ENCODE measurements at regions not wholly inside any gene's neighbourhood (a gene's known extent, or its start where the extent isn't known, plus 50 kb on each side); places are given as distances from the start of the nearest gene placed in this dataset.
A peak's percentile ranks its signal among the peaks of the same experiment; 100 is the strongest.

DNA sequence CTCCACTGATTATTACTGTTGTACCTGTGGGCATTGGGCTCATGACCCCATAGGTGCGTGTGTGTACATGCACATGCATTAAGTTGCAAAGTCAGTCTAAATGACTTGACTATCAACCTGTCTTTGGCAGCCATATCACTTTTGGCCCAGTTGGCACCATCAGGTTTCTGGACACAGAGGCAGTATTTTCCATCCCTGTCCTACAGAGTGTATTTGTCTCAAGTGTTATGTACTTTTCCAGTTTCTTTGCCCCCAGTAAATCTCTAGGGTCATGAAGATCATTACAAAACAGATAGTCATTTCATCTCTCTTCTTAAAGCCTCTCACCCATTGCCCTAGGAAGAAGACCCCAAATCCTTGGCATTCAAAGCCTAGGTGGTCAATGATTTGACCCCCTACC is 121.4 kb downstream of the C9orf152 start:
- no peak for DNase-seq
- TF ChIP-seq, protein P1, sequence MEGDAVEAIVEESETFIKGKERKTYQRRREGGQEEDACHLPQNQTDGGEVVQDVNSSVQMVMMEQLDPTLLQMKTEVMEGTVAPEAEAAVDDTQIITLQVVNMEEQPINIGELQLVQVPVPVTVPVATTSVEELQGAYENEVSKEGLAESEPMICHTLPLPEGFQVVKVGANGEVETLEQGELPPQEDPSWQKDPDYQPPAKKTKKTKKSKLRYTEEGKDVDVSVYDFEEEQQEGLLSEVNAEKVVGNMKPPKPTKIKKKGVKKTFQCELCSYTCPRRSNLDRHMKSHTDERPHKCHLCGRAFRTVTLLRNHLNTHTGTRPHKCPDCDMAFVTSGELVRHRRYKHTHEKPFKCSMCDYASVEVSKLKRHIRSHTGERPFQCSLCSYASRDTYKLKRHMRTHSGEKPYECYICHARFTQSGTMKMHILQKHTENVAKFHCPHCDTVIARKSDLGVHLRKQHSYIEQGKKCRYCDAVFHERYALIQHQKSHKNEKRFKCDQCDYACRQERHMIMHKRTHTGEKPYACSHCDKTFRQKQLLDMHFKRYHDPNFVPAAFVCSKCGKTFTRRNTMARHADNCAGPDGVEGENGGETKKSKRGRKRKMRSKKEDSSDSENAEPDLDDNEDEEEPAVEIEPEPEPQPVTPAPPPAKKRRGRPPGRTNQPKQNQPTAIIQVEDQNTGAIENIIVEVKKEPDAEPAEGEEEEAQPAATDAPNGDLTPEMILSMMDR (IDR thresholded peaks at IDR 0.05; ENCODE audit: low read depth, low read length), result no peak
- Histone ChIP-seq H3K27ac (no peak overlapping the region), H3K4me3 (ENCODE audit: low read depth, low read length) (no peak overlapping the region), H3K27me3 (ENCODE audit: insufficient read depth, low read depth, severe bottlenecking) (no peaks in the 10 kb centered on the region), H3K9me3 (ENCODE audit: severe bottlenecking) (no peaks in the 10 kb centered on the region), H3K36me3 (no peaks in the 10 kb centered on the region)

DNA sequence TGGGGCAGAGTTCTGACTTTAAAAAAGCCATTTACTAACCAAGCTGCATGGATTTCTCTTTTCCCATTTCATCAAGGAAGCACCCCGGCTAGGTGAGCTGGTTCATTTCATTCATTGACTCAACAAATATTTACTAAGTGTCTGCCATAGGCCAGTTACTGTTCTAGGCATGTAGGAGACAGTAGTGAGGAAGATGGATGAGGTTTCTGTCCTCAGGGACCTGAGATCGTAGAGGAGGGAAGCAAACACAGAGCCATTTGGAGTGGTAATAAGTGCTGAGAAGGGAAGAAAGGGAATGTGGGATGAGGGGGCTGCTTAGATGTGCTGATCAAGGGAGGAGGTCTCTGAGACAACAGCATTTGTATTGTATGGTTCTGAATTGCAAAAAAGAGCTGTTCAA is 120.4 kb downstream of the C9orf152 start:
- DNase-seq, result no peak
- Histone ChIP-seq H3K9me3 (ENCODE audit: severe bottlenecking) (no peaks in the 10 kb centered on the region), H3K27me3 (ENCODE audit: insufficient read depth, low read depth, severe bottlenecking) (no peaks in the 10 kb centered on the region), H3K27ac (no peak overlapping the region), H3K4me3 (ENCODE audit: low read depth, low read length) (no peak overlapping the region), H3K36me3 (no peaks in the 10 kb centered on the region)
- TF ChIP-seq, protein P1 (IDR thresholded peaks at IDR 0.05; ENCODE audit: low read depth, low read length), result no peak

DNA sequence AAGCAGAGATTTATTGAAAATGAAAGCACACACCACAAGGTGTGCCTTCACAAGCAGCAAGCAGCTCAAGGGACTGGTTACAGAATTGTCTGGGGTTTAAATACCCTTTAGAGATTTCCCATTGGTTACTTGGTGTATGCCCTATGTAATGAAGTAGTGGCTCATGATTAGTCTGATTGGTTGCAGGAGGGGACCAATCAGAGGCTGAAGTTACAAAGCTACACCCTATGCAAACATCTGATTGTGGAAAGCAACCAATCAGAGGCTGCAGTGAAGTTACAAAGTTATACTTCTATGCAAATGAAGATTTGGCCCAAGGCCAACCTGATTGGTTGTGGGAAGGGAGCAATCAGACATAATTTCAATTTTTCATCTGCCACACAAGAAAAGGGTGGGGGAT is 119.9 kb downstream of the C9orf152 start:
- H3K27ac ChIP-seq, result no peak overlapping the region
- DNase-seq, result no peak

DNA sequence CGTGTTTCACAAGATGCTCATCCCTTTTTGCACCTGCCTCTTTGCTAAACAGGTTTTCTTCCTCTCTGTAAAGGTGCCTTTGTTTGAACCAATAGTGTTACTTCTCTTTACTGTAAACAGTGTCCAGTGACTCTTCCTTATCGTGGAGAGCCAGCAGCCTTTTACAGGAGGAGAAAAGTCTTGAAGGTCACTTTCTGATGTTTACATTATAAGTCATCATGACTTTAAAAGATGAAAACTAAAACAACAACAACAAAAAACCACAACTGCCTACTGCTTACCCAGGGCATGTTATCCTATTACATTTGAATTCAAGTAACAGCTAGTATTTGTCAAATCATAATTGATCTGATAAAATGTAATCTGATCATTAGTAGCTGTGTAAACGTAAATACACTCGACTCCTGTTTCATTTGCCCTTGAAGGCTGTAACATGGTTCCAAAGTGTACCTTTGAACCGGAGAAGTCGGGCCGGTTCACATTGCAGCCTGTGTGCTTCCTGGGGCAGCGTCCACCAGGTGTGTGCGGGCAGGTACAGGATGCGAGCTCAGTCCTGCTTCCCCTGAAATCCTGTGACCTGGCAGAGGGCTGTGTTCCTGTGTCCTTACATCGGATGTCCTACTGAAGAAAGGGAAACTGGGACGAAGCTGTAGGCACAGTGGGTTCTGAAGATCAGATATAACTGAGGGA is 118.1 kb downstream of the C9orf152 start:
- H3K4me3 ChIP-seq (ENCODE audit: low read depth, low read length), result no peak overlapping the region
- no peak overlapping the region for H3K27ac ChIP-seq
- TF ChIP-seq, protein P1 (IDR thresholded peaks at IDR 0.05; ENCODE audit: low read depth, low read length), result no peak
- H3K36me3 ChIP-seq, result no peaks in the 10 kb centered on the region
- peaks cover 3% of the 10 kb centered on the region for H3K9me3 ChIP-seq (ENCODE audit: severe bottlenecking)
- no peaks in the 10 kb centered on the region for H3K27me3 ChIP-seq (ENCODE audit: insufficient read depth, low read depth, severe bottlenecking)
- no peak for DNase-seq

More for the DNA sequence above, 119.9 kb downstream of the C9orf152 start:
- Histone ChIP-seq H3K9me3 (ENCODE audit: severe bottlenecking) (peaks cover 3% of the 10 kb centered on the region), H3K27me3 (ENCODE audit: insufficient read depth, low read depth, severe bottlenecking) (no peaks in the 10 kb centered on the region), H3K4me3 (ENCODE audit: low read depth, low read length) (no peak overlapping the region), H3K36me3 (no peaks in the 10 kb centered on the region)
- TF ChIP-seq, protein P1 (IDR thresholded peaks at IDR 0.05; ENCODE audit: low read depth, low read length), result no peak

DNA sequence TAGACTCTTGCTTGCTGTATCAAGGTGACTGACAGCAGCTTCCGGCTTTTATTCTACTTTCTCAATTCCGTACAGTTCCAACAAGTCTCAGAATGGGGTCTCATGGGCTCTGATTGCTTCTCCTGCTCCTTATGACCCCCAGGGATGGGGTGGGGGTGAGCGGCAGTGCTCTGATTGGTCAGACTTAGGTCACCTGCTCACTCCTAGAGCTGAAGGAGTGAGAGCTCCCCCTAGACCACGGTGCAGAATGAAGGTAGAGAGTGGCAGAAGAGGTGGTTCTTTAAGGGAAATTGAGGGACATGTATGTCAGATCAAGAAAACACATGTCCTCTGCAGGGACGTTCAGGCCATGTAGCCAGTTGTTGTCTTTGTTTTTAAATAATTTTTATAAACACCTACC is 115.2 kb downstream of the C9orf152 start:
- H3K9me3 ChIP-seq (ENCODE audit: severe bottlenecking), result peaks cover 3% of the 10 kb centered on the region
- TF ChIP-seq, protein P1 (IDR thresholded peaks at IDR 0.05; ENCODE audit: low read depth, low read length), result peak; percentile 9; the same call in 1 of the 2 replicates
- no peak overlapping the region for H3K27ac ChIP-seq
- DNase-seq, result no peak
- no peak overlapping the region for H3K4me3 ChIP-seq (ENCODE audit: low read depth, low read length)
- H3K27me3 ChIP-seq (ENCODE audit: insufficient read depth, low read depth, severe bottlenecking), result no peaks in the 10 kb centered on the region
- H3K36me3 ChIP-seq, result no peaks in the 10 kb centered on the region

DNA sequence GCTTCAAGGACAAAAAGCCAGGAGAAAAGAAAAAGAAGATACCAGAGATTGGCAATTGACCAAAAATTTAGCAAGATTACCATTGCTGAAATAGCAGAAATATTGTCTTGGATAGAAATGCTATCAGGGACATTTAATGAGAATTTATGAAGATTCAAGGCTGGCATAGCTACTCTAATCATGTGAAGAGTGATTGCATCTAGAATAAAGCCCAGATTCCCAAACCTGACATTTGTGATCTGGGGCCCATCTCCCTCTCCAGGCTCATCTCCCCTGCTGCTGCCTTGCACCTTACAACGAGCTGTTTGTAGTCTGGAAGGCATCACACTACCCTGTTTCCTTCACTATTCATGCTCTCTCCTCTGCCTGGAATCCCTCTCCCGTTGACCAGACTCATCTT is 114.5 kb downstream of the C9orf152 start:
- no peak for DNase-seq
- Histone ChIP-seq H3K4me3 (ENCODE audit: low read depth, low read length) (no peak overlapping the region), H3K27ac (no peak overlapping the region), H3K36me3 (no peaks in the 10 kb centered on the region; the same call in 1 of the 2 replicates), H3K27me3 (ENCODE audit: insufficient read depth, low read depth, severe bottlenecking) (no peaks in the 10 kb centered on the region), H3K9me3 (ENCODE audit: severe bottlenecking) (peaks cover 3% of the 10 kb centered on the region)
- TF ChIP-seq, protein P1 (IDR thresholded peaks at IDR 0.05; ENCODE audit: low read depth, low read length), result no peak
